DND-41 (cell line): ENCODE measurements at regions not wholly inside any gene's neighbourhood (a gene's known extent, or its start where the extent isn't known, plus 50 kb on each side); places are given as distances from the start of the nearest gene placed in this dataset.

Experiments
- EZH2 ChIP-seq: IDR thresholded peaks from 3 replicates; pipeline ENCODE4 v1.6.1; 2012; ENCODE audit warnings: borderline replicate concordance, low read depth, mild to moderate bottlenecking, moderate library complexity, low read length, inconsistent platforms; ENCODE audit not compliant: severe bottlenecking
- TF ChIP-seq, protein P1 (sequence below): IDR thresholded peaks from 2 replicates; pipeline ENCODE4 v1.5.1; 2012; ENCODE audit warnings: borderline replicate concordance, low read length, moderate library complexity, mild to moderate bottlenecking; ENCODE audit not compliant: poor library complexity, severe bottlenecking; ENCODE audit errors: extremely low read depth

DNA sequence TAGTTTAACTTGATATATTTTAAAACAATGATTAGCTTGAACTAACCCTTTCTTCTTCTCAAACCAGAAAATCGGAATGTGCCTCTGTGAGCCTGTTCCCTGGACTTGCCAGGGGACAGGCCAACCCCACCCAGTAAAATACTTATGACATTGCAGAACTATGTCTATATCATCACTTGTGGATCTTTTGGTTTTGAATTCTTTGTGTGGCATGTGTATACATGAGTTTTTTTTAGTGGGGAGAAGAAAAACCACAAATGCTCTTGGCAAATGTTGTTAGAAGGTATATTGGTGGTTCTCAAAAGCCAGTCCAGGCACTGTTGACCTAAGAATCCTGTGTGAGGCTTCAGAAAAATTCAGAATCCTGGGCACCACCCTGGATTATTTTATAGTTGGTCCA, 347.4 kb downstream of the SIPA1L2 start:
- TF ChIP-seq, protein P1, sequence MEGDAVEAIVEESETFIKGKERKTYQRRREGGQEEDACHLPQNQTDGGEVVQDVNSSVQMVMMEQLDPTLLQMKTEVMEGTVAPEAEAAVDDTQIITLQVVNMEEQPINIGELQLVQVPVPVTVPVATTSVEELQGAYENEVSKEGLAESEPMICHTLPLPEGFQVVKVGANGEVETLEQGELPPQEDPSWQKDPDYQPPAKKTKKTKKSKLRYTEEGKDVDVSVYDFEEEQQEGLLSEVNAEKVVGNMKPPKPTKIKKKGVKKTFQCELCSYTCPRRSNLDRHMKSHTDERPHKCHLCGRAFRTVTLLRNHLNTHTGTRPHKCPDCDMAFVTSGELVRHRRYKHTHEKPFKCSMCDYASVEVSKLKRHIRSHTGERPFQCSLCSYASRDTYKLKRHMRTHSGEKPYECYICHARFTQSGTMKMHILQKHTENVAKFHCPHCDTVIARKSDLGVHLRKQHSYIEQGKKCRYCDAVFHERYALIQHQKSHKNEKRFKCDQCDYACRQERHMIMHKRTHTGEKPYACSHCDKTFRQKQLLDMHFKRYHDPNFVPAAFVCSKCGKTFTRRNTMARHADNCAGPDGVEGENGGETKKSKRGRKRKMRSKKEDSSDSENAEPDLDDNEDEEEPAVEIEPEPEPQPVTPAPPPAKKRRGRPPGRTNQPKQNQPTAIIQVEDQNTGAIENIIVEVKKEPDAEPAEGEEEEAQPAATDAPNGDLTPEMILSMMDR: no peak
- TF ChIP-seq EZH2: no peak
